GM18858 (cell line): ENCODE measurements at regions not wholly inside any gene's neighbourhood (a gene's known extent, or its start where the extent isn't known, plus 50 kb on each side); places are given as distances from the start of the nearest gene placed in this dataset.
"Not testable (repeated sequence)": the region's sequence is repeated elsewhere in the genome, so short reads cannot be mapped to it uniquely, and the experiment has no call there.

Experiments used
- ATAC-seq: cut with Tn5 transposase; IDR thresholded peaks from one replicate; pipeline ENCODE4 v1.9.1; 2021; ENCODE audit not compliant: unreplicated experiment

GRCh38 chr1:34367954-34368353, 191.2 kb downstream of the C1orf94 start:
- ATAC-seq: no peak

- ATAC-seq: no peak
Observed at GRCh38 chr1:34369701-34370455, 193.2 kb downstream of the C1orf94 start.

- ATAC-seq: no peak
Observed at GRCh38 chr1:34370748-34371147, 194.0 kb downstream of the C1orf94 start.

- ATAC-seq: not testable (repeated sequence)
Observed at GRCh38 chr1:34371179-34371578, 194.5 kb downstream of the C1orf94 start.

GRCh38 chr1:34371829-34372532, 195.3 kb downstream of the C1orf94 start:
- no peak for ATAC-seq

GRCh38 chr1:34372891-34373290, 196.2 kb downstream of the C1orf94 start:
- ATAC-seq: no peak

- ATAC-seq: no peak
Observed at GRCh38 chr1:34373912-34374311, 197.2 kb downstream of the C1orf94 start.

GRCh38 chr1:34376531-34376930, 199.8 kb downstream of the C1orf94 start:
- ATAC-seq: no peak

- ATAC-seq: no peak
Observed at GRCh38 chr1:34378968-34379856, 202.5 kb downstream of the C1orf94 start.

GRCh38 chr1:34379911-34380310, 203.2 kb downstream of the C1orf94 start:
- no peak for ATAC-seq

- no peak for ATAC-seq
Observed at GRCh38 chr1:34380526-34381124, 203.9 kb downstream of the C1orf94 start.

- ATAC-seq: no peak
Observed at GRCh38 chr1:34389974-34390373, 213.3 kb downstream of the C1orf94 start.

GRCh38 chr1:34396042-34396441, 219.3 kb downstream of the C1orf94 start:
- ATAC-seq: no peak

GRCh38 chr1:34398241-34398915, 221.7 kb downstream of the C1orf94 start:
- no peak for ATAC-seq

- ATAC-seq: no peak
Observed at GRCh38 chr1:34398916-34399275, 222.2 kb downstream of the C1orf94 start.

- ATAC-seq: no peak
Observed at GRCh38 chr1:34400675-34401074, 224.0 kb downstream of the C1orf94 start.

- ATAC-seq: no peak
Observed at GRCh38 chr1:34403156-34403555, 226.4 kb downstream of the C1orf94 start.

- no peak for ATAC-seq
Observed at GRCh38 chr1:34404804-34405203, 228.1 kb downstream of the C1orf94 start.

- ATAC-seq: no peak
Observed at GRCh38 chr1:34405266-34405959, 228.7 kb downstream of the C1orf94 start.

- no peak for ATAC-seq
Observed at GRCh38 chr1:34406377-34406776, 229.7 kb downstream of the C1orf94 start.
